HEK293T (cell line): ENCODE measurements at regions not wholly inside any gene's neighbourhood (a gene's known extent, or its start where the extent isn't known, plus 50 kb on each side); places are given as distances from the start of the nearest gene placed in this dataset.

Source experiments
- ARNT ChIP-seq: fragments of 450-650 bp; IDR thresholded peaks from 2 replicates; pipeline ENCODE4 v1.6.1; 2017; ENCODE audit warnings: mild to moderate bottlenecking
- BHLHE40 ChIP-seq: fragments of 450-650 bp; IDR thresholded peaks from 2 replicates; pipeline ENCODE4 v1.6.1; 2016; ENCODE audit warnings: mild to moderate bottlenecking, moderate library complexity, borderline replicate concordance
- ELF4 ChIP-seq: fragments of 450-650 bp; IDR thresholded peaks from 2 replicates; pipeline ENCODE4 v1.6.1; 2017; ENCODE audit warnings: antibody characterized with exemption
- FOXK2 ChIP-seq: fragments of 450-650 bp; IDR thresholded peaks from 2 replicates; pipeline ENCODE4 v1.6.1; 2016; ENCODE audit warnings: mild to moderate bottlenecking
- FOXM1 ChIP-seq: fragments of 450-650 bp; IDR thresholded peaks from 2 replicates; pipeline ENCODE4 v1.6.1; 2017; ENCODE audit warnings: mild to moderate bottlenecking, borderline replicate concordance
- HDGF ChIP-seq: fragments of 450-650 bp; IDR thresholded peaks from 2 replicates; pipeline ENCODE4 v1.6.1; 2017; ENCODE audit warnings: antibody characterized with exemption, borderline replicate concordance
- L3MBTL2 ChIP-seq: fragments of 450-650 bp; conservative IDR thresholded peaks from 2 replicates; pipeline ENCODE4 v1.6.1; 2016; ENCODE audit warnings: mild to moderate bottlenecking
- LEF1 ChIP-seq: fragments of 450-650 bp; IDR thresholded peaks from 2 replicates; pipeline ENCODE4 v1.6.1; 2017; ENCODE audit warnings: mild to moderate bottlenecking, borderline replicate concordance
- NFRKB ChIP-seq: fragments of 450-650 bp; IDR thresholded peaks from 2 replicates; pipeline ENCODE4 v1.6.1; 2016; ENCODE audit warnings: mild to moderate bottlenecking, moderate library complexity
- PKNOX1 ChIP-seq: fragments of 450-650 bp; IDR thresholded peaks from 2 replicates; pipeline ENCODE4 v1.6.1; 2016
- SP1 ChIP-seq: fragments of 450-650 bp; IDR thresholded peaks from 2 replicates; pipeline ENCODE4 v1.6.1; 2017
- SUZ12 ChIP-seq: fragments of 450-650 bp; IDR thresholded peaks from 2 replicates; pipeline ENCODE4 v1.6.1; 2016; ENCODE audit warnings: mild to moderate bottlenecking
- TARDBP ChIP-seq: fragments of 450-650 bp; IDR thresholded peaks from 2 replicates; pipeline ENCODE4 v1.6.1; 2016
- ZNF384 ChIP-seq: fragments of 450-650 bp; IDR thresholded peaks from 2 replicates; pipeline ENCODE4 v1.6.1; 2016

GRCh38 chr5:124645396-124645795 is 101.0 kb downstream of the ZNF608 start:
- TF ChIP-seq FOXM1: no peak
- no peak for TF ChIP-seq NFRKB
- TF ChIP-seq PKNOX1: no peak
- no peak for TF ChIP-seq TARDBP
- TF ChIP-seq SP1: no peak
- TF ChIP-seq ELF4: no peak
- TF ChIP-seq FOXK2: no peak
- no peak for TF ChIP-seq BHLHE40
- no peak for TF ChIP-seq HDGF
- no peak for TF ChIP-seq ZNF384
- no peak for TF ChIP-seq SUZ12
- TF ChIP-seq ARNT: no peak
- no peak for TF ChIP-seq LEF1
- no peak for TF ChIP-seq L3MBTL2
